ENCODE measurements at regions not wholly inside any gene's neighbourhood (a gene's known extent, or its start where the extent isn't known, plus 50 kb on each side); places are given as distances from the start of the nearest gene placed in this dataset.

- TF ChIP-seq YY1 (IDR thresholded peaks at IDR 0.05; ENCODE audit: insufficient read depth, insufficient read length): no peak
- TF ChIP-seq ZNF274 (IDR thresholded peaks at IDR 0.05; ENCODE audit: low read depth, low read length): no peak
Observed at GRCh38 chr5:87061046-87061445, 206.6 kb upstream of the RASA1 start.

Data from NT2/D1 (cell line).